PC-9 (cell line): ENCODE measurements at regions not wholly inside any gene's neighbourhood (a gene's known extent, or its start where the extent isn't known, plus 50 kb on each side); places are given as distances from the start of the nearest gene placed in this dataset.

Experiments
- BruUV-seq: library from RNA; stranded (reverse); fragments of 400-500 nt; replicated peaks from 2 replicates; lab custom pipeline; 2021; lab: Mats Ljungman, UMichigan
- CTCF ChIA-PET: fragments of 300-600 bp; sonication (Branson Sonifier 250); formaldehyde crosslinking; loops from one replicate; lab custom pipeline; 2022; ENCODE audit warnings: antibody characterized with exemption; lab: Charles Lee
- POLR2A ChIA-PET: fragments of 300-600 bp; sonication (Branson Sonifier 250); formaldehyde crosslinking; loops from one replicate; lab custom pipeline; 2022; ENCODE audit warnings: antibody characterized with exemption; ENCODE audit not compliant: unreplicated experiment; lab: Charles Lee
- DNase-seq, 2 experiments: peaks; one replicate each; pipeline versions ENCODE4 v3.0.0 to v3.0.0-alpha.2; 2015 to 2022; ENCODE audit warnings: mixed read lengths in 1 of 2
- H2AFZ ChIP-seq: fragments of 200-600 bp; sonication (generic); 2 replicates; pipeline ENCODE4 v1.8.1; 2017; ENCODE audit warnings: antibody characterized with exemption
- H3F3A ChIP-seq: fragments of 200-600 bp; sonication (generic); 2 replicates; pipeline ENCODE4 v1.8.1; 2017; ENCODE audit warnings: antibody characterized with exemption, mild to moderate bottlenecking, low read depth; ENCODE audit not compliant: insufficient read depth
- H3K27ac ChIP-seq: fragments of 200-600 bp; sonication (generic); 2 replicates; pipeline ENCODE4 v1.6.1; 2016; ENCODE audit warnings: mixed run types
- H3K27me3 ChIP-seq: fragments of 200-600 bp; sonication (generic); 2 replicates; pipeline ENCODE4 v1.6.1; 2016; ENCODE audit warnings: low read depth, mixed run types; ENCODE audit not compliant: insufficient read depth
- H3K36me3 ChIP-seq: fragments of 200-600 bp; sonication (generic); 2 replicates; pipeline ENCODE4 v1.6.1; 2016; ENCODE audit warnings: low read depth, mixed run types
- H3K4me1 ChIP-seq: fragments of 200-600 bp; sonication (generic); replicated peaks from 2 replicates; pipeline ENCODE4 v1.6.1; 2016; ENCODE audit warnings: mixed run types; ENCODE audit not compliant: insufficient read depth
- H3K4me2 ChIP-seq: fragments of 200-600 bp; sonication (generic); 2 replicates; pipeline ENCODE4 v1.6.1; 2017; ENCODE audit warnings: mixed run types
- H3K4me3 ChIP-seq: fragments of 200-600 bp; sonication (generic); 2 replicates; pipeline ENCODE4 v1.6.1; 2016; ENCODE audit warnings: mixed run types
- H3K79me2 ChIP-seq: fragments of 200-600 bp; sonication (generic); 2 replicates; pipeline ENCODE4 v1.6.1; 2017; ENCODE audit warnings: low read depth, mixed run types
- H3K9me2 ChIP-seq: fragments of 200-600 bp; sonication (generic); 2 replicates; pipeline ENCODE4 v1.8.1; 2017; ENCODE audit warnings: mild to moderate bottlenecking; ENCODE audit not compliant: insufficient read depth
- H3K9me3 ChIP-seq: fragments of 200-600 bp; sonication (generic); 2 replicates; pipeline ENCODE4 v1.8.1; 2016; ENCODE audit warnings: low read depth; ENCODE audit not compliant: insufficient read depth
- H4K20me1 ChIP-seq: fragments of 200-600 bp; sonication (generic); 2 replicates; pipeline ENCODE4 v1.8.1; 2017; ENCODE audit not compliant: insufficient read depth
- CTCF ChIP-seq: fragments of 200-600 bp; sonication (generic); conservative IDR thresholded peaks from 2 replicates; pipeline ENCODE4 v1.6.1; 2017; ENCODE audit warnings: mixed run types, antibody characterized with exemption, mild to moderate bottlenecking, moderate library complexity
- EZH2 ChIP-seq: fragments of 200-600 bp; sonication (generic); IDR thresholded peaks from 2 replicates; pipeline ENCODE4 v1.8.0; 2017; ENCODE audit warnings: antibody characterized with exemption, low read depth
- intact Hi-C: fragments of 100-400 bp; cut with micrococcal nuclease; formaldehyde crosslinking; loops from one replicate; pipeline ENCODE4 v1.10.0; 2022; ENCODE audit not compliant: unreplicated experiment

- no peak for DNase-seq
- H3K27me3 ChIP-seq, result peaks cover 11% of the 10 kb centered on the region
- BruUV-seq, result no TSS peak
- TF ChIP-seq CTCF, result no peak
- no peak for TF ChIP-seq EZH2
- H4K20me1 ChIP-seq, result no peaks in the 10 kb centered on the region
- no peak overlapping the region for H3K4me3 ChIP-seq
- H3K36me3 ChIP-seq, result no peaks in the 10 kb centered on the region
- H3K4me1 ChIP-seq, result peaks cover 4% of the 10 kb centered on the region; the same call in 1 of the 2 replicates
- ChIA-PET POLR2A (no interaction called here), CTCF (no interaction called here)
- no peaks in the 10 kb centered on the region for H3K79me2 ChIP-seq
- no peaks in the 10 kb centered on the region for H3K9me2 ChIP-seq
- H2AFZ ChIP-seq, result no peak overlapping the region
- H3K27ac ChIP-seq, result no peak overlapping the region
- H3K4me2 ChIP-seq, result no peak overlapping the region
- no peaks in the 10 kb centered on the region for H3K9me3 ChIP-seq
- no peaks in the 10 kb centered on the region for H3F3A ChIP-seq
- intact Hi-C loops, result loop anchor here (10.0 kb wide), 1 partner anchor 398 kb away; no protein-coding TSS in a partner anchor
Measured at GRCh38 chr1:204802401-204803175, 68.1 kb upstream of the NFASC start.

- intact Hi-C loops, result loop anchor here (10.0 kb wide), 1 partner anchor 399 kb away; no protein-coding TSS in a partner anchor
- TF ChIP-seq EZH2 (no peak), CTCF (no peak)
- H3K4me3 ChIP-seq, result no peak overlapping the region
- ChIA-PET POLR2A (no interaction called here), CTCF (interaction anchor here (0.7 kb wide), 1 partner anchor 257 kb away, joined by 3 read pairs; no protein-coding TSS in a partner anchor)
- no peaks in the 10 kb centered on the region for H3K9me3 ChIP-seq
- no peaks in the 10 kb centered on the region for H3F3A ChIP-seq
- no peak overlapping the region for H2AFZ ChIP-seq
- H3K4me1 ChIP-seq, result peaks cover 4% of the 10 kb centered on the region; the same call in 1 of the 2 replicates
- H3K27ac ChIP-seq, result no peak overlapping the region
- H3K36me3 ChIP-seq, result no peaks in the 10 kb centered on the region
- no TSS peak for BruUV-seq
- H4K20me1 ChIP-seq, result no peaks in the 10 kb centered on the region
- no peak overlapping the region for H3K4me2 ChIP-seq
- no peaks in the 10 kb centered on the region for H3K9me2 ChIP-seq
- DNase-seq, result no peak
- no peaks in the 10 kb centered on the region for H3K79me2 ChIP-seq
- H3K27me3 ChIP-seq, result peaks cover 11% of the 10 kb centered on the region
Measured at GRCh38 chr1:204803607-204804006, 67.1 kb upstream of the NFASC start.

- Histone ChIP-seq H3K9me3 (no peaks in the 10 kb centered on the region), H3K36me3 (no peaks in the 10 kb centered on the region), H4K20me1 (no peaks in the 10 kb centered on the region), H3K4me3 (peak overlapping the region; percentile 56), H2AFZ (peak overlapping the region; percentile 71), H3K27ac (no peak overlapping the region), H3F3A (no peaks in the 10 kb centered on the region), H3K9me2 (no peaks in the 10 kb centered on the region), H3K79me2 (no peaks in the 10 kb centered on the region), H3K27me3 (peaks cover 14% of the 10 kb centered on the region; the same call in 1 of the 2 replicates), H3K4me1 (peaks cover 4% of the 10 kb centered on the region; the same call in 1 of the 2 replicates), H3K4me2 (peak overlapping the region; percentile 80)
- BruUV-seq, result no TSS peak
- intact Hi-C loops, result loop anchor here (1.0 to 10.0 kb wide), 8 partner anchors 242 to 946 kb away; partner anchors contain the start of gene SNRPE
- peak; percentile 66 to 83 for DNase-seq
- ChIA-PET CTCF (interaction anchor here (0.6 to 2.3 kb wide), 26 partner anchors 8 to 675 kb away, joined by 3 to 42 read pairs (median 4); partner anchors contain the start of gene MDM4), POLR2A (interaction anchor here (0.6 to 1.1 kb wide), 3 partner anchors 258 to 408 kb away, joined by 3 to 8 read pairs (median 7); no protein-coding TSS in a partner anchor)
- peak; percentile 99 for TF ChIP-seq CTCF
- TF ChIP-seq EZH2, result no peak
Measured at GRCh38 chr1:204806943-204807687, 63.5 kb upstream of the NFASC start.
